ENCODE measurements at regions not wholly inside any gene's neighbourhood (a gene's known extent, or its start where the extent isn't known, plus 50 kb on each side); places are given as distances from the start of the nearest gene placed in this dataset.
A peak's percentile ranks its signal among the peaks of the same experiment; 100 is the strongest.

DNA sequence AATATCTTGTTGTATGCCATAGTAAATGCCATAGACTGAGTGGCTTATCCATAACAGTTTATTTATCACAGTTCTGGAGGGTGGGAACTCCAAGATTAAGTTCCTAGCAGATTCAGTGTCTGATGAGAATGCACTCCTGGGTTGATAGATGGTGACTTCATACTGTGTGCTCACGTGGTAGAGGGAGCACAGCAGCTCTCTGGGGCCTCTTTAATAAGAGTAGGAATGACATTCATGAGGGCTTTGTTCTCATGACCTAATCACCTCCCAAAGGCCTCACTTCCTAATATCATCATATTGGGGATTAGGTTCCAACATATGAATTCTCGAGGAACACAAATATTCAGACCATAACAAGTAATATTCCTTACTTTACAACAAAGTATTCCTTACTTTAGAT is 98.1 kb upstream of the SH3BP4 start:
- H3K36me3 ChIP-seq: no peaks in the 10 kb centered on the region
- 66 to 68% methylated on average over 2 of the region's 2 CpGs for WGBS, 2 donors
- peaks cover 0 to 9% (median 0%) of the 10 kb centered on the region in 9 donors for H3K4me1 ChIP-seq
- ATAC-seq: peak in 1 of 8 donors; percentile 34
- H3K27ac ChIP-seq: no peak overlapping the region
- intact Hi-C loops (cut with DNase I): no loop called here
- no peak overlapping the region for H3K4me3 ChIP-seq
- no peak for DNase-seq
- no peaks in the 10 kb centered on the region for H3K27me3 ChIP-seq
- peaks cover 0 to 6% (median 0%) of the 10 kb centered on the region in 11 donors for H3K9me3 ChIP-seq
- TF ChIP-seq, protein P1, sequence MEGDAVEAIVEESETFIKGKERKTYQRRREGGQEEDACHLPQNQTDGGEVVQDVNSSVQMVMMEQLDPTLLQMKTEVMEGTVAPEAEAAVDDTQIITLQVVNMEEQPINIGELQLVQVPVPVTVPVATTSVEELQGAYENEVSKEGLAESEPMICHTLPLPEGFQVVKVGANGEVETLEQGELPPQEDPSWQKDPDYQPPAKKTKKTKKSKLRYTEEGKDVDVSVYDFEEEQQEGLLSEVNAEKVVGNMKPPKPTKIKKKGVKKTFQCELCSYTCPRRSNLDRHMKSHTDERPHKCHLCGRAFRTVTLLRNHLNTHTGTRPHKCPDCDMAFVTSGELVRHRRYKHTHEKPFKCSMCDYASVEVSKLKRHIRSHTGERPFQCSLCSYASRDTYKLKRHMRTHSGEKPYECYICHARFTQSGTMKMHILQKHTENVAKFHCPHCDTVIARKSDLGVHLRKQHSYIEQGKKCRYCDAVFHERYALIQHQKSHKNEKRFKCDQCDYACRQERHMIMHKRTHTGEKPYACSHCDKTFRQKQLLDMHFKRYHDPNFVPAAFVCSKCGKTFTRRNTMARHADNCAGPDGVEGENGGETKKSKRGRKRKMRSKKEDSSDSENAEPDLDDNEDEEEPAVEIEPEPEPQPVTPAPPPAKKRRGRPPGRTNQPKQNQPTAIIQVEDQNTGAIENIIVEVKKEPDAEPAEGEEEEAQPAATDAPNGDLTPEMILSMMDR (IDR thresholded peaks at IDR 0.05): no peak

GRCh38 chr2:234852941-234853340 is 98.9 kb upstream of the SH3BP4 start:
- no peak overlapping the region for H3K4me3 ChIP-seq
- H3K9me3 ChIP-seq: peaks cover 0 to 6% (median 0%) of the 10 kb centered on the region in 11 donors
- DNase-seq: no peak
- no peak overlapping the region for H3K27ac ChIP-seq
- intact Hi-C loops (cut with DNase I): no loop called here
- no peaks in the 10 kb centered on the region for H3K27me3 ChIP-seq
- TF ChIP-seq, protein P1 (IDR thresholded peaks at IDR 0.05): no peak
- 91 to 94% methylated on average over 5 of the region's 5 CpGs for WGBS, 2 donors
- H3K36me3 ChIP-seq: no peaks in the 10 kb centered on the region
- ATAC-seq: no peak
- H3K4me1 ChIP-seq: peaks cover 0 to 14% (median 0%) of the 10 kb centered on the region in 9 donors

- Histone ChIP-seq H3K27me3 (no peaks in the 10 kb centered on the region), H3K4me1 (peaks cover 0 to 14% (median 0%) of the 10 kb centered on the region in 9 donors), H3K9me3 (peaks cover 0 to 6% (median 0%) of the 10 kb centered on the region in 11 donors), H3K27ac (no peak overlapping the region), H3K4me3 (no peak overlapping the region), H3K36me3 (no peaks in the 10 kb centered on the region)
- intact Hi-C loops (cut with DNase I): no loop called here
- 89 to 98% methylated on average over 1 of the region's 1 CpG for WGBS, 2 donors
- DNase-seq (no peak), ATAC-seq (no peak)
- TF ChIP-seq, protein P1 (IDR thresholded peaks at IDR 0.05): no peak
These were observed 99.8 kb upstream of the SH3BP4 start for GRCh38 chr2:234852035-234852434.

- ATAC-seq: no peak
- no peak for DNase-seq
- intact Hi-C loops (cut with DNase I): no loop called here
- Histone ChIP-seq H3K4me3 (no peak overlapping the region), H3K4me1 (peaks cover 0 to 14% (median 0%) of the 10 kb centered on the region in 9 donors), H3K27me3 (no peaks in the 10 kb centered on the region), H3K27ac (no peak overlapping the region), H3K36me3 (no peaks in the 10 kb centered on the region), H3K9me3 (peaks cover 0 to 6% (median 0%) of the 10 kb centered on the region in 11 donors)
- 91 to 92% methylated on average over 5 of the region's 5 CpGs for WGBS, 2 donors
- TF ChIP-seq, protein P1 (IDR thresholded peaks at IDR 0.05): no peak
These were observed 100.4 kb upstream of the SH3BP4 start for GRCh38 chr2:234851451-234851850.

All from heart right ventricle (tissue), 16 donors.